ENCODE measurements at regions not wholly inside any gene's neighbourhood (a gene's known extent, or its start where the extent isn't known, plus 50 kb on each side); places are given as distances from the start of the nearest gene placed in this dataset.

DNA sequence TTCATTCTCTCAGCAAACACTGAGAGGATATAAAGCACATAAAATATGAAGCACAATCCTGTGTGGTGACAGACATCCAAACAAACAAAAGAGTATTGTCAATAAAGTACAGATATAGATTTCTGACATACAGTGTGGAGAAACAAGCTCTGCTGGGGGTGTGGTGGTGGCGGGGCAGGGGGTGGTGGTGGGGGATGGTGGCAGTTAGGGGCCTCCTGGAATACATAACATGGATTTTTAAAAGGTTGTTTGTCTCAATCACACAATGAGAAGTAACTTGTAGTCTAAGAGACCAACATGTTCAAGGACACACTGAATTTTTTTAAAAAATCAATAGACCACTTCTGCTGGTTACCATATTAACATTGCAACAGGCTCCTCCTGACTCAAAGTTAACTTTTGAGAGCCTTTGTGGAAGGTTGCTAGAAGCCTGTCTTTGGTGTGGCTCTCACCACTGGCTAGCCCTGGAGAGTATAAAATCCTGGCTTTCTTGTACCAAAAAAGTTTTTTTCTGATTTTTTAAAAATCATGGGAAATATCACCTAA is 1197.4 kb downstream of the SUCLG1 start:
- no peak for TF ChIP-seq GATA2 (IDR thresholded peaks at IDR 0.05; ENCODE audit: low read depth, low read length)
- TF ChIP-seq GATA3 (IDR thresholded peaks at IDR 0.05; ENCODE audit: low read depth, low read length), result no peak

Data from SH-SY5Y (cell line).